GM21528 (cell line): ENCODE measurements at regions not wholly inside any gene's neighbourhood (a gene's known extent, or its start where the extent isn't known, plus 50 kb on each side); places are given as distances from the start of the nearest gene placed in this dataset.
"Not testable (repeated sequence)": the region's sequence is repeated elsewhere in the genome, so short reads cannot be mapped to it uniquely, and the experiment has no call there.

ENCODE experiments used
- ATAC-seq: cut with Tn5 transposase; IDR thresholded peaks from one replicate; pipeline ENCODE4 v1.9.1; 2021; ENCODE audit warnings: mild to moderate bottlenecking, moderate library complexity; ENCODE audit not compliant: unreplicated experiment, low FRiP score

DNA sequence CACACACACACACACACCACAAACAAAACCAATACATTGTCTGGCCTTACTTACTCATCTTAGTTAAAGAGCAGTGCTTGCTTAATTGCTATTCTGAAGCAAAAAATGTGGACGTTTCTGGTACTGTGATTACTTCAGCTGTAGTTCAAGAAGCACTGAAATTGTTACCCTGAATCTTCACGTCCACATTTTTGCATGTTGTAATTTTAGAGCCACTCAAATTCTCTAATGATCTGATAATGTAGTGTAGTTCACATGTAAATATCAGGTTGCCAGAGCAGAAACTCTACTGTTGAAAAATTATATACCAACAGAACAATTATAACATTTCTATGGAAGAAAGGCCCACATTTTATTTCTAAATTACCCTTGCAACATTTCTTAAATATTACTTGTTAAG lies 1451.1 kb downstream of the GATA3 start:
- ATAC-seq, result no peak

DNA sequence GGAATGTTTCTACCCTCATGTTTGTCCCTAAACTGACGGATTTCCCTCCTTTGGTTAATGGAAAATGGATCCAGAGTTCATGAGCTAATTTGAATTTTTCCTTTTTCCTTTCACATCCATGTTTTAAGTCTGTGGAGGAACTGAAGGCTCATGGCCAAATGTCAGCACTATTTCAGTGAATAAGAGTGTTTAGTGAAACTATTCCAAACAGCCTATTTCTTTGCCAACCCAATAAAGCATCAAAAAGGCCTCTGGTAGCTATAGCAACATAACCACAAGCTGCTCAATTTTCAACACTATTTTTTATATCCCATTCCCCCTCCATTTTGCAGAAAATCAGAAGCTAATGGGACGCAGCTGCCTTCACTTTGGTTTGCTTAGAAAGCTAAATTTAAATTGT lies 1454.1 kb downstream of the GATA3 start:
- ATAC-seq, result no peak

DNA sequence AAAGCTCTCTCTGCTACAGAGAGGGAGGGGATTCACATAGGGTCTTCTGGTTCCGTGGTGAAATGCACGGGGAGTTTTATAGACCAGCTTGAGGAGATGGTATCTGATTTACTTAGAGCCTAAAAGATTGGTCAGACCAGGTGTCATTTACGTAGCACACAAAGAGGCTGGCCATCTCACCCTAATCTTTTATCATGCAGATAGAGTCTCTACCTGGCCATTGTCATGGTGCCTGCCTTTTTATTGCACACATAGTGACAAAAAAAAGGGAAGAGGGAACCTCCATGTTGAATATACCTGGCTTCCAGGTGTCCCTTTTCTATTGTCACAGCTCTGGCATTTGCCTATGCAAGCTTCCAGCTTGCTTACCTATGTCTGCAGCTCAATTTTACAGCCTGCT lies 1456.1 kb downstream of the GATA3 start:
- ATAC-seq, result no peak

GRCh38 chr10:9515922-9516321 lies 1461.4 kb downstream of the GATA3 start:
- ATAC-seq, result no peak

DNA sequence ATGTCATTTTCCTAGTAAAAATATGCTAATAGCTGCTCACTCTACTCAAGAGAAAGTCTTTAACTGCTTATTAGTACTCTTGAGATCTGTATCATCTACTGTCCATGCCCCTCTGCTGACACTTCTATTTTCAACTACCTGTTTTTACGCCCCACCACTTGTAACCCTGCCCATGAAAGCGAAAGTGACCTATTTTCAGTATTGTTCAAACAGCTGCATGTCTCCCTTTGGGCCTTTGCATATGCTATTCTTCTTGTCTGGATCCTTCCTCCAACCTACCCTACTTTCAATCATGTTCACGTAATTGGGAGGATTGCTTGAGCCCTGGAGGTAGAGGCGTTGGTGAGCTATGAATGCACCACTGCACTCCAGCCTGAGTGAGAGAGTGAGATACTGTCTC lies 1481.3 kb downstream of the GATA3 start:
- peak; percentile 93 for ATAC-seq

DNA sequence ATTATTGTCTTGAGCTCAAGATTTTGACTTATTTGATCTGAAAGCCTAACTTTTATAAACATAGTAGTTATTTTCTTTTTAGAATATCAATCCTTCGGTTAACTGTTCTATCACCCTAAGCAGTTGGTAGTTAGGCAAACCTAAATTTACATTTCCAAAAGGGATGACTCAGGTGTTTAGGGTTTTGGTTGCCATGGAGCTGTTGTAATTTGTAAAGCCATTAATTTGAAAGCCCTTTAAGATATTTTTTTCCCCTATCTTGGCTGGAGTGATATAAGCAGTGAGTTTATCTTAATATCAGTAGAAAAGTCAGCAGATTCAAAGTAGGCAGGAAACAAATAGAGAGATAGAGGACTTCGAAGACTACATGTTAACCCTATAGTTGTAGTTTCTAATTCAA lies 1472.6 kb upstream of the CELF2 start:
- no peak for ATAC-seq

GRCh38 chr10:9547936-9548904 lies 1469.5 kb upstream of the CELF2 start:
- ATAC-seq, result no peak

GRCh38 chr10:9550810-9551209 lies 1466.9 kb upstream of the CELF2 start:
- no peak for ATAC-seq

DNA sequence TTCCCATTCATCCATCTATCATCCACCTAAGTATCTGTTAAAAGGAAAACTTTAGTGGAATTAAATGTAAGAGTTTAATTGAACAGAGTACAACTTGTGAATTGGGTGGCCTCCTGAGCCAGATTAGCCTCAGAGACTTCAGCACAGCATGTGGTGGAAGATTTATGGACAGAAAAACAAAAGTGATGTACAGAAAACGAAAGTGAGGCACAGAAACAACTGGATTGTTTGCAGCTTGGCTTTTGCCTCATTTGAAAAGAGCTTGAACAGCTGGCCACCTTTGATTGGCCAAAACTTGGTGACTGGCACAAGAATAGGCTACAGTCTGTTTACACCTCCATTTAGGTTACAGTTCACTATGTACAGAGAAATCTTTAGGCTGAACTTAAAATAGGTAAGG lies 1463.4 kb upstream of the CELF2 start:
- no peak for ATAC-seq

DNA sequence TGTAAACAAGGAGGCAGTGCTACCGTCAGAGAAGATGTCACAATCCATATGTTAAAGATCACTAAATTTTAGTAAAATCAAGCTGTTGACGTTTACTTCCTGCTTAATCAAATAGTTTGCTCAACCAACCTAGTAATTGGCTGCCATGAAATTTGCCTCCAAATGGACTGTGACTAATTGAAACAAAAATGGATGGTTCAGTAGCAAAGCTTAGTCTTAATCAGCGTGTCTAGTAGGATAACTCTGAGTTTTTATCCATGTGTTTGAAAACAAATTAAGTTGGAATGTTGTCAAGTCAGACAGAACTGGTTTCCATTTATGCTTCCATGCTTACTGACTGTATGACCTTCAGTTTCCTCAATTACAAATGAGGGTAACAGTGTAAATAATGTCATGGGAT lies 1456.7 kb upstream of the CELF2 start:
- ATAC-seq, result no peak

DNA sequence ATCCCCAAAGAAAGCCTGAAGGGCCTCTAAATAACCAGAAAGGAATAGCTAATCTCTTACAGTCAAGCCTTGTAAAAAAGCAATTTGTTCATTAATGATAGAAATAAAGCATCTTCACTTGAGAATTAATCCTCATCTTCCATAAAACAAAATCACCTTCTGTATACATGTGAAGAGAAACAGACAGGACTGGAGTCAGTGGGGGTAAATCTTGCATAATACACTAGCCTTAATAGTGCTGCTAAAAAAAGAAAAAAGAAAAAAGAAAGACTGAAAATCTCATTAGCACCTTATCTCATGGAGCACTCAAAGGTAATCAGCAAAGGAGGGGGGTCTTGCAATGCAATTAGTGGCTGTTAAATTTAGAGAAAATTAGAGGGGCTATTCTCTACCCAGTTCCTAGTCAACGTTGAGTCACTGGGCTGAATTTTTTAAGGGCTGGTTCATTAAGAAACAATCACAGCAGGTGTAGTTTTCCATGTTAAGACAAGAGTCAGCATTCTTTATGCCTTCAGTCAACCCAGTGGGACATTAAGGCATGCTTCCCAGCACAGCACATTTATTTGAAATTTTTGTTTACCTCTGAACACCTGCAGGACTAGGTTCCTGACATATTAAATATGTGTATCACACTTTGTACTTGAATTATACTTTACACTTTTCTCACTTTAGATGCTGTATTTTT lies 1455.7 kb upstream of the CELF2 start:
- ATAC-seq, result no peak

GRCh38 chr10:9577746-9578145 lies 1439.9 kb upstream of the CELF2 start:
- ATAC-seq, result no peak

GRCh38 chr10:9579110-9579705 lies 1438.5 kb upstream of the CELF2 start:
- no peak for ATAC-seq

- ATAC-seq, result not testable (repeated sequence)
These were observed 1434.9 kb upstream of the CELF2 start for GRCh38 chr10:9582803-9583202.

DNA sequence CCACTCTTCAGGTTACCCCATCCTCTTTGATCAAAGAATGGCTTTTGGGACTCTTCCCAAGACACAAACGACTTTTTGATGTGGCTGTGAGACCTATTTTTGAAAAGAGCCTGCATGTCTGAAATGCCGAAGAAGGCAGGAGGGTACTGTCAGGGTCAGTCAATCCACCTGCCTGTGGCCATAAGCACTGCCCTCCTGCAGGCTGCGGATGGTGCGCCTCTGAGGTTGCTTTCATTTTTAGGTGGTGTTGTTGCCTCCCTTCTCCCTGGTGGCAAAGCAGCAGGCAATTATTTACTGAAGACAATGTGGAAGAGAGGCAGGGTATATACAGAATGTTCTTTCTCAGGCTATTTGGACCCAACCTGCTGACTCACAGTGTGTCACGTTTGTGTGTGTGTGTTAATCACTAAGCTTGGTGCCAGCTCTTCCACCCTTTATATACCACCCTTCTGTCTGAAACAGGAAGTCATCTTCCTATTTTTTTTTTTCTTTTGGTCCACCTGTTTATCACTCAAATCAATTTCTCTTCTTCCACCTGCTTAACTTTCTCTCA lies 1421.2 kb upstream of the CELF2 start:
- no peak for ATAC-seq

GRCh38 chr10:9602998-9603397 lies 1414.7 kb upstream of the CELF2 start:
- no peak for ATAC-seq

DNA sequence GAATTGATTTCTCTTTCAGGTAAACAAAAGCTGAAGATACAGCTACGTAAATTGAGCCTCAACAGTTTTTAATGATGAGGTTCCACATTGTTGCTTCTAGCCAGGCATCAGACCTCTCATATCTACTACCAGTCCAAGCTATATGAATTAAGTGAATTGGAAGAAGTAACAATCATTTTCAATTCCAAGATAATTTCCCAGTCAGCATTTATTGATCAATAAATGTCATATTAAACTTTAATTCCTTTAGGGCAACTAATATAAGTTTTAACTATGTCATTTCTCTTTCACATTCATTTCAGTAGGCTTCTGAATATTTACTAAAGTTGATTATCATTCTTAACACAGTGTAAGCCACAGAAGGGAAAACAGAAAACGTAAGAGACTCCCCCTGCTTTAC lies 1413.7 kb upstream of the CELF2 start:
- no peak for ATAC-seq

- no peak for ATAC-seq
These were observed 1412.4 kb upstream of the CELF2 start for GRCh38 chr10:9605231-9605630.

DNA sequence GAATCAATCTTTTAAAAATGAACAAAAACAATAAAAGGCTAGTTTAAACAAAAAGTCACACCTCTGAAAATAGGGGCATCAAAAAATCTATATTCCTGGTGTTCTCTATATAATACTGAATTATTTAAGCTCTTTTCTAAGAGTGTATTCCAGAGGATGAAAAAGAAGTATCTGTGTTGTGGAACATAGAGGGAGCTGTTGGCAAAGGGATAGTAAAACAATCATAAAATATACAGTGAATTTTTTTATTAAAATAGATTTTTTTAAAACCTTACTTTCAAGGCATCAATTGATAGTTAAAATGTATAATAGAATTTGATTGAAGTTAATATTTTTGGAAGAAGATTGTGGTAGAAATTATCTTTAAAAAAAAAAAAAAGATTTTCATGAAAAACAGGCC lies 1409.1 kb upstream of the CELF2 start:
- ATAC-seq, result no peak

- ATAC-seq, result peak; percentile 88
These were observed 1404.2 kb upstream of the CELF2 start for GRCh38 chr10:9613338-9614075.
